Ovary (tissue), 3 donors: ENCODE measurements at regions not wholly inside any gene's neighbourhood (a gene's known extent, or its start where the extent isn't known, plus 50 kb on each side); places are given as distances from the start of the nearest gene placed in this dataset.

Experiments
- EP300 ChIP-seq: sonication (generic); formaldehyde crosslinking; IDR thresholded peaks from one replicate; pipeline ENCODE4 v1.6.1; 2017; ENCODE audit warnings: antibody characterized with exemption
- TF ChIP-seq, protein P1 (sequence below), 3 donors: fragments of 450-650 bp in 2 of 3; fragments of 200-600 bp in 1 of 3; IDR thresholded peaks; one replicate each; pipeline versions ENCODE4 v1.5.1 to v1.8.0; 2016 to 2022; ENCODE audit warnings: antibody characterized with exemption in 3 of 3, mild to moderate bottlenecking in 1 of 3
- donor health status: DM: no; HTN: no; CAD: no.

DNA sequence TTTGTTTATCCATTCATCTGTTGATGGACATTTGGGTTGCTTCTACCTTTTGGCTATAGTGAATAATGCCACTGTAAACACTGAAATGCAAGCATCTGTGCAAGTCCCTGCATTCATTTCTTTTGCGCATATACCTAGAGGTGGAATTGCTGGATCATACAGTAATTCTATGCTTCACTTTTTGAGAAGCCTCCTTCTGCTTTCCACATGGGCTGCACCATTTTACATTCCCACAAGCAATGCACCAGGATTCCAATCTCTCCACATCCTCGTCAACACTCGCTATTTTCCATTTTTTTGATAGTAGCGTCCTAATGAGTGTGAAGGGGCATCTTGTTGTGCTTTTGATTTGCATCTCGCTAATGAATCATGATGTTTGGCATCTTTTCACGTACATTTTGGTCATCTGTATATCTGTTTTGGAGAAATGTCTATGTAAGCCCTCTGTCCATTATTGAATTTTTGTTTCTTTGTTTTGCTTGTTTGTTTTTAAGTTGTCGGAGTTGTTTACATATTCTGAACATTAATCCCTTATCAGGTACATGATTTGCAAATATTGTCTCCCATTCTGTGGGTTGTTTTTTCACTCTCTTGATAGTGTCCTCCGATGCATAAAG lies 335.4 kb downstream of the RRAGC start:
- TF ChIP-seq, protein P1, sequence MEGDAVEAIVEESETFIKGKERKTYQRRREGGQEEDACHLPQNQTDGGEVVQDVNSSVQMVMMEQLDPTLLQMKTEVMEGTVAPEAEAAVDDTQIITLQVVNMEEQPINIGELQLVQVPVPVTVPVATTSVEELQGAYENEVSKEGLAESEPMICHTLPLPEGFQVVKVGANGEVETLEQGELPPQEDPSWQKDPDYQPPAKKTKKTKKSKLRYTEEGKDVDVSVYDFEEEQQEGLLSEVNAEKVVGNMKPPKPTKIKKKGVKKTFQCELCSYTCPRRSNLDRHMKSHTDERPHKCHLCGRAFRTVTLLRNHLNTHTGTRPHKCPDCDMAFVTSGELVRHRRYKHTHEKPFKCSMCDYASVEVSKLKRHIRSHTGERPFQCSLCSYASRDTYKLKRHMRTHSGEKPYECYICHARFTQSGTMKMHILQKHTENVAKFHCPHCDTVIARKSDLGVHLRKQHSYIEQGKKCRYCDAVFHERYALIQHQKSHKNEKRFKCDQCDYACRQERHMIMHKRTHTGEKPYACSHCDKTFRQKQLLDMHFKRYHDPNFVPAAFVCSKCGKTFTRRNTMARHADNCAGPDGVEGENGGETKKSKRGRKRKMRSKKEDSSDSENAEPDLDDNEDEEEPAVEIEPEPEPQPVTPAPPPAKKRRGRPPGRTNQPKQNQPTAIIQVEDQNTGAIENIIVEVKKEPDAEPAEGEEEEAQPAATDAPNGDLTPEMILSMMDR (IDR thresholded peaks at IDR 0.05) = no peak
- TF ChIP-seq EP300 = no peak
